Left lung (tissue), 4 donors: ENCODE measurements at regions not wholly inside any gene's neighbourhood (a gene's known extent, or its start where the extent isn't known, plus 50 kb on each side); places are given as distances from the start of the nearest gene placed in this dataset.

Experiments
- ATAC-seq: fragments of 200-7000 bp; cut with Tn5 transposase; one replicate; pipeline ENCODE4 v1.9.1; 2020; ENCODE audit warnings: moderate library complexity
- DNase-seq, 4 donors: peaks; one replicate each; pipeline ENCODE4 v3.0.0-alpha.2; 2013 to 2020
- H3K27ac ChIP-seq, 2 donors: fragments of 200-600 bp; sonication (generic) in 1 of 2; one replicate each; pipeline versions ENCODE4 v1.5.0 to v1.8.0; 2020 to 2021
- H3K27me3 ChIP-seq, 2 donors: fragments of 200-600 bp; sonication (generic) in 1 of 2; one replicate each; pipeline versions ENCODE4 v1.5.0 to v1.8.0; 2020 to 2021
- H3K36me3 ChIP-seq, 2 donors: fragments of 200-600 bp; sonication (generic) in 1 of 2; one replicate each; pipeline versions ENCODE4 v1.5.0 to v1.8.0; 2020 to 2021
- H3K4me1 ChIP-seq, 2 donors: fragments of 200-600 bp; one replicate each; pipeline ENCODE4 v1.8.0; 2021
- H3K4me3 ChIP-seq, 2 donors: fragments of 200-600 bp; sonication (generic) in 1 of 2; one replicate each; pipeline versions ENCODE4 v1.5.0 to v1.8.0; 2020 to 2021; ENCODE audit warnings: mild to moderate bottlenecking in 1 of 2
- H3K9me3 ChIP-seq, 2 donors: fragments of 200-600 bp; sonication (generic) in 1 of 2; one replicate each; pipeline versions ENCODE4 v1.5.0 to v1.8.0; 2020 to 2021
- intact Hi-C, 2 donors: fragments of 100-400 bp; cut with DNase I; formaldehyde crosslinking; loops; one replicate each; pipeline versions ENCODE4 v1.11.2 to v1.14.2; 2022
- TF ChIP-seq, protein P1 (sequence below), 2 donors: fragments of 200-600 bp; sonication (generic) in 1 of 2; IDR thresholded peaks; one replicate each; pipeline versions ENCODE4 v1.5.0 to v1.8.0; 2021; ENCODE audit warnings: antibody characterized with exemption in 2 of 2
- donor health status: DM: no; HTN: yes; CAD: no.
- donor health status: DM: no; HTN: no; CAD: no.

DNA sequence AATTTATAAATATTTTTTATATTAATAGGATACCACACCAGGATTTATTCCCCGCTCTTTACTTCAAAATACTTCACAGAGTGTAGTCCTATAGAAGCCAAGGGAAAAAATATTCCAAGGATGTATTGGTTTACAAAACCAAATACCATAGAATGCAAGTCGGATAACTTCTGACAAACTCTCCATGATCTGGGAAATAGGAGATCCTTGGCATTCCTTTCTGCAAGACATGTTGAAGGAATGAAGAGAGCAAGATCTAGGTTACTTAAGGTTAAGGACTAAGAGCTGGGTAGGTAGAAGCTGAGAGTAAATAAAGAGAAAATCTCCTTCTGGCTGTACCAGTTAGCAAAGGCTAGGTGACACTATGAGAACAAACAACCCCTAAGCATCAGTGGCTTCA is 141.2 kb downstream of the LRATD1 start:
- Histone ChIP-seq H3K4me3 (no peak overlapping the region), H3K9me3 (no peaks in the 10 kb centered on the region), H3K36me3 (no peaks in the 10 kb centered on the region), H3K27me3 (no peaks in the 10 kb centered on the region), H3K4me1 (no peaks in the 10 kb centered on the region), H3K27ac (no peak overlapping the region)
- TF ChIP-seq, protein P1, sequence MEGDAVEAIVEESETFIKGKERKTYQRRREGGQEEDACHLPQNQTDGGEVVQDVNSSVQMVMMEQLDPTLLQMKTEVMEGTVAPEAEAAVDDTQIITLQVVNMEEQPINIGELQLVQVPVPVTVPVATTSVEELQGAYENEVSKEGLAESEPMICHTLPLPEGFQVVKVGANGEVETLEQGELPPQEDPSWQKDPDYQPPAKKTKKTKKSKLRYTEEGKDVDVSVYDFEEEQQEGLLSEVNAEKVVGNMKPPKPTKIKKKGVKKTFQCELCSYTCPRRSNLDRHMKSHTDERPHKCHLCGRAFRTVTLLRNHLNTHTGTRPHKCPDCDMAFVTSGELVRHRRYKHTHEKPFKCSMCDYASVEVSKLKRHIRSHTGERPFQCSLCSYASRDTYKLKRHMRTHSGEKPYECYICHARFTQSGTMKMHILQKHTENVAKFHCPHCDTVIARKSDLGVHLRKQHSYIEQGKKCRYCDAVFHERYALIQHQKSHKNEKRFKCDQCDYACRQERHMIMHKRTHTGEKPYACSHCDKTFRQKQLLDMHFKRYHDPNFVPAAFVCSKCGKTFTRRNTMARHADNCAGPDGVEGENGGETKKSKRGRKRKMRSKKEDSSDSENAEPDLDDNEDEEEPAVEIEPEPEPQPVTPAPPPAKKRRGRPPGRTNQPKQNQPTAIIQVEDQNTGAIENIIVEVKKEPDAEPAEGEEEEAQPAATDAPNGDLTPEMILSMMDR (IDR thresholded peaks at IDR 0.05): no peak
- intact Hi-C loops: no loop called here
- DNase-seq: no peak
- ATAC-seq: peak; percentile 73

DNA sequence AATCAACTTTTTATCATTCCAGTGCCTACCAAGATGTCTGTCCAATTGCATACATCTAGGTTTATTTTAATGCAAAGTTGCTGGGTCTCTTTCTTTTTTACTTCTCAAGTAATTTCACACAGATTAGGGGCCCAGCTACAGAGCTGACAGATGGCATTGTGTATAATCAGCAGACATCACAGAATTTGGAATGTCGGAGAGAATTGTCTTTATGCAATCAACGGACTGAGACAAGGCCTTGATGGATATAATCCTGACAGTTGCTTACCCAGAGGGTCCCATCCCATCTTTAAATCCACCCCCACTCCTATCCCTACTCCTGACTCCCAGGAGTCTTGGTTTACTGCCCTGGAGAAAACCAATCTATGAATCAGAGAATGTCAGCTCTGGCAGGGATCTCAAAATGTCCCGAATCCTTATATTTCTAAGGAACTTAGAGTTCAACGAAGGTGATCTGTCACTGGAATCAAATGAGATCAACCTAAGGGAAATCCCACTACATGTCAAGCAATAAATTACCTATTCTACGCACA is 142.0 kb downstream of the LRATD1 start:
- ATAC-seq: no peak
- no peak overlapping the region for H3K4me3 ChIP-seq
- H3K36me3 ChIP-seq: no peaks in the 10 kb centered on the region
- DNase-seq: no peak
- TF ChIP-seq, protein P1 (IDR thresholded peaks at IDR 0.05): no peak
- no peak overlapping the region for H3K27ac ChIP-seq
- intact Hi-C loops: no loop called here
- H3K4me1 ChIP-seq: no peaks in the 10 kb centered on the region
- no peaks in the 10 kb centered on the region for H3K9me3 ChIP-seq
- no peaks in the 10 kb centered on the region for H3K27me3 ChIP-seq

DNA sequence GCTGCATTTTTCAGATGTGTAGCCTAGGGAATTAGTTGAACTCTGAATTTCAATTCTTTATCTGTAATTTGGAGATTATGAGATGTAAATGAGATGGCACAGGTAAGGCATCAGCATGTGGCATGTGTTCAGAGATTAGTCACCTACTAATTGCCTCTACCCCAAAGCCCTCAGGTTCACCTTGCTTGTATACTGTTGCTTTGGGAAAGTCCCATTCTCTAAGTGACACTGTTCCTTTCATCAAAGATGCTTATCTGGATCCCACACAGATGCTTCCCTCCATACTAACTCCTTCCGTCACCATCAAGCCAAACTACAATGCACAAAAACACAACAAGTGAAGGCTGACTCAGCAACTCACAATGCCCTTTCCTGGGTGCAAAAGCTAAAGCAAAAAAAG is 143.7 kb downstream of the LRATD1 start:
- Histone ChIP-seq H3K4me3 (no peak overlapping the region), H3K27ac (no peak overlapping the region), H3K27me3 (no peaks in the 10 kb centered on the region), H3K9me3 (no peaks in the 10 kb centered on the region), H3K36me3 (no peaks in the 10 kb centered on the region), H3K4me1 (no peaks in the 10 kb centered on the region)
- no peak for ATAC-seq
- DNase-seq: no peak
- TF ChIP-seq, protein P1 (IDR thresholded peaks at IDR 0.05): no peak
- intact Hi-C loops: no loop called here

DNA sequence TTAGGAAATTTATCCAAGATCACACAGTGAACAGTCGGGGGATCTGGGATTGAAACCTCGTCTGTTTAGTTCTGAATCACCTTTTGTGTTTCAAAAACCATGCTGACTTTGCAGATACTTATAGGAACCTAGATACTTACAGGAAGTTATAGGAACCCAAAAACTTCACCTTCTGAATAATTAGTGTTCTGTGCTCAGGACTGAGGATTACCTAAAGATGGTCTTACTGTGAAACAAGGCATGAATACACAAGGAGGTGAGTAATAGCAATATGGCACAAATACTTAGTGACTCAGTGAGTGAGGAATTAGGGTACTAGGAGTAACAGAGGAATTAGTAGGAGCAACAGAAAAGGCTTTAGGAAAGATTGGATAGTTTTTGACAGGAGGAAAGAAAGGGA is 145.5 kb downstream of the LRATD1 start:
- Histone ChIP-seq H3K9me3 (peaks cover 0 to 13% of the 10 kb centered on the region in 2 donors), H3K36me3 (no peaks in the 10 kb centered on the region), H3K27ac (no peak overlapping the region), H3K27me3 (no peaks in the 10 kb centered on the region), H3K4me1 (no peaks in the 10 kb centered on the region), H3K4me3 (no peak overlapping the region)
- intact Hi-C loops: no loop called here
- DNase-seq (no peak), ATAC-seq (no peak)
- TF ChIP-seq, protein P1 (IDR thresholded peaks at IDR 0.05): no peak

DNA sequence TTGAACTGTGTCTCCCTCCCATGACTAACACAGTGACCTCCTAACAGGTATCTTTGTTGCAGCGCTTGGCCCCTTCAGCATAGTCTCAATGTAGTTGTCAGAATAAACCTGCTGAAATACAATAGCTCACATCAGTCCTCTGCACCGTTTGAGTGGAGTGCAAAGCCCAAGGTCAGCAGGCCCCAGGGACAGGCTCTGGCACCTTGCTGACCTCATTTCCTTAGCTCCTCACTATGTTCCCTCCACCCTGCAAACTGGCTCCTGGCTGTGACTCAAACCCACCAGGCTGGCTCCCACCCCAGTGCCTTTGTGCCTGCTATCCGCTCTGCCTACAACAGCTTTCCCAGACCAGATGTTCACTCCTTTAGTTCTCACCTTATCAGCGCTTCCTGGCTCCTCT is 146.7 kb downstream of the LRATD1 start:
- intact Hi-C loops: no loop called here
- H3K9me3 ChIP-seq: peaks cover 0 to 14% of the 10 kb centered on the region in 2 donors
- H3K36me3 ChIP-seq: no peaks in the 10 kb centered on the region
- no peak for ATAC-seq
- no peak for DNase-seq
- no peak overlapping the region for H3K27ac ChIP-seq
- no peaks in the 10 kb centered on the region for H3K4me1 ChIP-seq
- H3K27me3 ChIP-seq: no peaks in the 10 kb centered on the region
- no peak overlapping the region for H3K4me3 ChIP-seq
- TF ChIP-seq, protein P1 (IDR thresholded peaks at IDR 0.05): no peak
